ENCODE measurements at regions not wholly inside any gene's neighbourhood (a gene's known extent, or its start where the extent isn't known, plus 50 kb on each side); places are given as distances from the start of the nearest gene placed in this dataset.

DNA sequence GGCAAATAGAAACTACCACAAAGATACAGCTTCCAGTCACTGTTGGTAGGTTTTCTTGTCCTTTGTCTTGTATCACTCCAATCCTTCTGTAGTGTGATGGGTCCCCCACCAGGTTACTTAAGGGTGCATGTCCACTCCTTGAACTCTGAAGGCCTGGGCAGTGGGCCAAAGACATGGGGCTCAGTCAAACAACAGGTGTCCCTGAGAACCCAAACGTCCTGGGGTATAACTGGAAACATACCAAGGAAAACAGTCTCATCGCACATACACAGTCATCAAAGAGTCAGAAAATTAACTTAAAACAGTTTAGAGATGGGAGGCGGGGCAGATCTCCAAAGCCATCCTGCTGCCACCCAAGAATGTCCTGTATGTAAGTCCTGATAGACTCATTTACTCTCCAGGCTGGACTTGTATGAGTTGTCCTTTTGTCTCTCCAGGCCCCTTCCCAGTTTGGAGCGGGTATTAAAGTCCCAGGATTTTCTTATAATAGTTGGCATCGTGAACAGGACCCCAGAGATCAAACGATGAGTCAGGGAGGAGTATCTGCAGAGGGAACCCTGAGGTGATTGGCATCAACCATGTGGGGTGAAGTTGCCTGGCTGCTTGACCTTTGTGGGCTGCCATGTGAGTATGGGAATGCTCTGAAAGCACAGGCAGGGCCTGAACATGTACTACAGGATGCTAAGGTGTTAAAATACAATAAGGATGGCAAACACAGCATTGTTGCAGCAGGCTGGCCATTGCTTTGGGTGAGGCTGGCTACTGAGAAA lies 613.2 kb upstream of the KLF12 start:
- H3K27ac ChIP-seq, result no peak overlapping the region

GRCh38 chr13:74743992-74744391 lies 609.8 kb upstream of the KLF12 start:
- no peak overlapping the region for H3K27ac ChIP-seq
- H3K36me3 ChIP-seq, result no peaks in the 10 kb centered on the region
- no peaks in the 10 kb centered on the region for H3K9me3 ChIP-seq
- no peak overlapping the region for H3K4me3 ChIP-seq
- no peaks in the 10 kb centered on the region for H3K27me3 ChIP-seq
- no peak for DNase-seq (ENCODE audit: extremely low spot score in 2 of 2)
- no peaks in the 10 kb centered on the region for H3K4me1 ChIP-seq
- intact Hi-C loops (cut with DNase I), result no loop called here
- TF ChIP-seq POLR2AphosphoS5 (IDR thresholded peaks at IDR 0.05; ENCODE audit: insufficient read depth in 1 of 2, low read depth in 1 of 2) (no peak), POLR2A (IDR thresholded peaks at IDR 0.05) (no peak)
- TF ChIP-seq, protein P1, sequence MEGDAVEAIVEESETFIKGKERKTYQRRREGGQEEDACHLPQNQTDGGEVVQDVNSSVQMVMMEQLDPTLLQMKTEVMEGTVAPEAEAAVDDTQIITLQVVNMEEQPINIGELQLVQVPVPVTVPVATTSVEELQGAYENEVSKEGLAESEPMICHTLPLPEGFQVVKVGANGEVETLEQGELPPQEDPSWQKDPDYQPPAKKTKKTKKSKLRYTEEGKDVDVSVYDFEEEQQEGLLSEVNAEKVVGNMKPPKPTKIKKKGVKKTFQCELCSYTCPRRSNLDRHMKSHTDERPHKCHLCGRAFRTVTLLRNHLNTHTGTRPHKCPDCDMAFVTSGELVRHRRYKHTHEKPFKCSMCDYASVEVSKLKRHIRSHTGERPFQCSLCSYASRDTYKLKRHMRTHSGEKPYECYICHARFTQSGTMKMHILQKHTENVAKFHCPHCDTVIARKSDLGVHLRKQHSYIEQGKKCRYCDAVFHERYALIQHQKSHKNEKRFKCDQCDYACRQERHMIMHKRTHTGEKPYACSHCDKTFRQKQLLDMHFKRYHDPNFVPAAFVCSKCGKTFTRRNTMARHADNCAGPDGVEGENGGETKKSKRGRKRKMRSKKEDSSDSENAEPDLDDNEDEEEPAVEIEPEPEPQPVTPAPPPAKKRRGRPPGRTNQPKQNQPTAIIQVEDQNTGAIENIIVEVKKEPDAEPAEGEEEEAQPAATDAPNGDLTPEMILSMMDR (IDR thresholded peaks at IDR 0.05), result no peak

More for the DNA sequence above, 613.2 kb upstream of the KLF12 start:
- DNase-seq (ENCODE audit: extremely low spot score in 2 of 2), result no peak
- intact Hi-C loops (cut with DNase I), result no loop called here
- Histone ChIP-seq H3K4me1 (no peaks in the 10 kb centered on the region), H3K27me3 (no peaks in the 10 kb centered on the region), H3K36me3 (no peaks in the 10 kb centered on the region), H3K9me3 (no peaks in the 10 kb centered on the region), H3K4me3 (no peak overlapping the region)
- TF ChIP-seq POLR2AphosphoS5 (IDR thresholded peaks at IDR 0.05; ENCODE audit: insufficient read depth in 1 of 2, low read depth in 1 of 2) (no peak), POLR2A (IDR thresholded peaks at IDR 0.05) (no peak)
- TF ChIP-seq, protein P1 (IDR thresholded peaks at IDR 0.05), result no peak

DNA sequence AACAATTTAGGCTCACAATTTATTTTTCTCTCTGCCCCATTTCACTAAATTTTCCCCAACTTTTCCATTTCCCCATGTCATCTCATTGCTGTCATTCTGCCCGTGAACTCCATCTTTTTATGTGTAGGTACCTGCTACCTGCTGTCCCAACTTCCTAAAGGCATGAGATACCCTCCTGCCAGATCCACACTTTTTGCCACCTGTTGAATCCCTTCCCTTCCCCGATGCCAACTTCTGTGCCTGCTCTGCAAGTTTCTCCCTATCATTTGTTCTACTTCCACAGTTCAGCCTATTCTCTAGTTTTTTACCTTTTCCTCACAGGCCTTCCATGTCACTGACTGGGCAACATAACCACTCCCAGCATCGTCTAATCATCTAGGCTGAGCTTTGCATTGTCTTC lies 607.5 kb upstream of the KLF12 start:
- H3K4me3 ChIP-seq, result no peak overlapping the region
- H3K36me3 ChIP-seq, result no peaks in the 10 kb centered on the region
- no peaks in the 10 kb centered on the region for H3K27me3 ChIP-seq
- TF ChIP-seq POLR2A (IDR thresholded peaks at IDR 0.05) (no peak), POLR2AphosphoS5 (IDR thresholded peaks at IDR 0.05; ENCODE audit: insufficient read depth in 1 of 2, low read depth in 1 of 2) (no peak)
- TF ChIP-seq, protein P1 (IDR thresholded peaks at IDR 0.05), result no peak
- no peaks in the 10 kb centered on the region for H3K9me3 ChIP-seq
- no peak for DNase-seq (ENCODE audit: extremely low spot score in 2 of 2)
- intact Hi-C loops (cut with DNase I), result no loop called here
- H3K4me1 ChIP-seq, result no peaks in the 10 kb centered on the region
- H3K27ac ChIP-seq, result no peak overlapping the region

DNA sequence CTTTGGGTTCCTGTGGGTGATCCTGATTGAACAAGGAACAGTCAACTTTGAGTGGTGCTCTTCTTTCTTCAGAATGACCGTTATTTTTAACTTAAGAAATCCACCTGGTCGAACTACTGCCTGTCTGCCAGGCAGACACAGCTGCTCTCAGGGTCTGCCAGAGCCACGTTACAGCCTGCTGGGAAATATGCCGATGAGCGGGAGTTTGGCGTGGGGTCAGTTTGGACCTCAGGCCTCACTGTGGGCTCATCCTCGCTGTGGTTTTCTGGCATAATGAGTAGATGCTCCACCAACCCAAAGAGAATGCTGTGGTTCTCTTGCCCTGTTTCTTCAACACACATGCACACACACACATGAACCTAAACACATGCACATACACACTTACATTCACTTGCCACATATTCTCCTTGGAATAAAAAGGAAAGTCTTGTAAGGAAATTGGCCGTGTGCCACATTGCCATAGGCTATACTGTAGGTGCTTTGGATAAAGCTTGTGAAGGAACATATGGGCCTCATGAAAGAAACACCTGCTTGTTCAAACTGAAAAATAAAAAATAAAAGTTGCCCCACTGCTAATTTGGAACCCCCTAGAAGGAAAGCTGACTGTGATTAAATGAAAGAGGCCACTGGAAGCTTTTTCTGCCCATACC lies 598.7 kb upstream of the KLF12 start:
- no peaks in the 10 kb centered on the region for H3K27me3 ChIP-seq
- H3K4me3 ChIP-seq, result no peak overlapping the region
- intact Hi-C loops (cut with DNase I), result no loop called here
- no peaks in the 10 kb centered on the region for H3K9me3 ChIP-seq
- no peak overlapping the region for H3K27ac ChIP-seq
- no peak for DNase-seq (ENCODE audit: extremely low spot score in 2 of 2)
- no peaks in the 10 kb centered on the region for H3K36me3 ChIP-seq
- no peaks in the 10 kb centered on the region for H3K4me1 ChIP-seq
- TF ChIP-seq, protein P1 (IDR thresholded peaks at IDR 0.05), result no peak
- TF ChIP-seq POLR2A (IDR thresholded peaks at IDR 0.05), result no peak
- TF ChIP-seq POLR2AphosphoS5 (IDR thresholded peaks at IDR 0.05; ENCODE audit: insufficient read depth in 1 of 2, low read depth in 1 of 2), result no peak

- no peak for DNase-seq (ENCODE audit: extremely low spot score in 2 of 2)
- no peaks in the 10 kb centered on the region for H3K27me3 ChIP-seq
- intact Hi-C loops (cut with DNase I), result no loop called here
- no peak overlapping the region for H3K4me3 ChIP-seq
- H3K4me1 ChIP-seq, result no peaks in the 10 kb centered on the region
- H3K36me3 ChIP-seq, result no peaks in the 10 kb centered on the region
- H3K9me3 ChIP-seq, result no peaks in the 10 kb centered on the region
- H3K27ac ChIP-seq, result no peak overlapping the region
- TF ChIP-seq POLR2AphosphoS5 (IDR thresholded peaks at IDR 0.05; ENCODE audit: insufficient read depth in 1 of 2, low read depth in 1 of 2) (no peak), POLR2A (IDR thresholded peaks at IDR 0.05) (no peak)
- TF ChIP-seq, protein P1 (IDR thresholded peaks at IDR 0.05), result no peak
Measured at GRCh38 chr13:74731731-74732130, 597.5 kb upstream of the KLF12 start.
